T-helper 9 cell (primary cell): ENCODE measurements at regions not wholly inside any gene's neighbourhood (a gene's known extent, or its start where the extent isn't known, plus 50 kb on each side); places are given as distances from the start of the nearest gene placed in this dataset.

Experiments used
- DNase-seq: peaks from one replicate; pipeline ENCODE4 v3.0.0-alpha.2; 2020

DNA sequence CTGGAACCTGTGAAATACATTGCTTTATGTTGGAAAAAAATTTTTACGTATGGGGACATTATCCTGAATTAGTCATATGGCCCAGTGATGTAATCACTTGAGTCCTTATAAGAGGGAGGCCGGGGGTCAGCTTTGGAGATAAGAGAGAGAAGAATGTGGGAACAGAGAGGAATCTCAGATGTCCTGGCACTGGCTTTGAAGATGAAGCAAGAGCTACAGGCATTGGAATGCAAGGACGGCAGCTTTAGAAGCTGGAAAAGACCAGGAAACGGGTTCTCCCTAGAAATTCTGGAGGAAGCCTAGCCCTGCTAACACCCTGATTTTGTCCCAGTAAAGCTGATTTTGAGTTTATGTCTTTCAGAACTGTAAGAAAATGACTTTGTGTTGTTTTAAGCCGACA lies 1129.9 kb upstream of the GYPC start:
- DNase-seq: no peak

DNA sequence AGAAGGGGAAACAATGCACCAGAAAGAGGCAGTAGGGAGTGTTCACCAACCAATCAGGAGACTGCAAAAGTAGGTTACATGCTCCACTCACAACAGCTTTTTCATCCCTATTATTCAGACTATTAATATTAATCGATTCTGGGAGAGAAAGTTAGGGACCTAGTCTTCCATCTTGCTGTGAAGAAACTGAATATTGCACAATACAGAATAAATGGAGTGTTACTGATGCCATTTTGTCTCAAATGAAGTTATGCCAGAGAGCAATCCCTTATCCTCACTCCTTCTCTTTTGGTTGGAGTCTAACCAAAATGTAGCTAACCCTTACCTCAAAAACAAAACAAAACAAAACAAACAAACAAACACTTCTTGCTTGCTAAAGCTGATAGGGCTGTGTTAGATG lies 1120.9 kb upstream of the GYPC start:
- DNase-seq: no peak

DNA sequence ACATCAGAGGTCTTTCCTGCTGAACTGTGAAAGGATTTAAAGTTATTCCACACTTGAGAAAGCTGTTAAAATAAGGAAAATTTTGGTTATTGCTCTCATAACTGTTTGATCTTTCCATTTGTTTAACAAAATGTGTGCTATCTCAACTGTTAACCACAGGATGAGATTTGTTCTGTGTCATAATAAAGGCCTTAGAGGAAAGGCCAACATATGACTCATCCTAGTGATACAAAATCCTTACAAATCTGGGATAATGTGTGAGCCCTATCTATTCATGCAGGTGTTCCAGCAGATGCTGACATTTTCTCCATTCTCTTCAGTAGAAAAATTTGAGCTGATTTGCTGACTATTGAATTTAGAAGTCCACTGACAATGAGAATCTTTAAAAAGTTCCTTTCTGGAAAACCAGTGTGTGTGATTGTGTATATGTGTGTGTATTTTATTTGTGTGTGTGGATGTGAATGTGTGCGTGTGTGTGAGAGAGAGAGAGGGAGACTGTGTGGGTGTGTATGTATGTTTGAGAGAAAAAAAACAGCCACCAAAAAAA lies 1111.9 kb upstream of the GYPC start:
- DNase-seq: no peak

DNA sequence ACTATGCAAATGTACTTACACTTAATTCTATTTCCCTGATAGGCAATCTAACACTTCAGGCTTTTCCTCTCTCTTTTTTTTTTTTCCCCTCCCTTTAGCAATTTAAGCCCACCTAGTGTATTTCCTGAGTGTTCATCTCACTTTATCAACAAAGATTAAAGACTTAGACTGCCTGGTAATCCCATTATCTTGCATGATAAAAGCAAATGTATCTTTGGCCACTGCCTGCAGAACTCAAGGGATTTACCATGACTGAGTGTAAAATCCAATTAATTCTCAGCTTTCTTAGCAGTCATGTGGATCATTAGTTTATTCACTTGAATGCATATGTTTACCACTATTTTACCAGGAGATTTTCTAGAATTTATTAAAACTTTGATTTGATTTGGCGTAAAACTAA lies 1102.2 kb upstream of the GYPC start:
- no peak for DNase-seq

DNA sequence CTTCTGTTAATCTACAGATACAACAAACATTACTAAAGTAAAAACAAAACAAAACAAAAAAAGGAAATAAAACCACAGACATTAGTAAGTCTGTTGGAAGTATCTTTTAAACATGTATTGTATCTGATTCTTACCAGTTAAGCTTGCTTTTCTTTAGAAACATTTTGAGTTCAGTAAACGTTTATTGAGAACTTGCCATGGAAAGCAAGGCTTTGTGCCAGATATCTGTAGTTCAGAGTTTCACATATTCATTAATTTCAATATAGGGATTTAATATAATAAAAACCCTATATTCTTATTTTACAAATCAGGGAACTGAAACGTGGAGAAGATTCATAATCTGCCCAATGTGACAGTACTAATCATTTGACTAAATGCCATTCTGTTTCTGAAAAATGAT lies 1101.0 kb upstream of the GYPC start:
- DNase-seq: no peak

DNA sequence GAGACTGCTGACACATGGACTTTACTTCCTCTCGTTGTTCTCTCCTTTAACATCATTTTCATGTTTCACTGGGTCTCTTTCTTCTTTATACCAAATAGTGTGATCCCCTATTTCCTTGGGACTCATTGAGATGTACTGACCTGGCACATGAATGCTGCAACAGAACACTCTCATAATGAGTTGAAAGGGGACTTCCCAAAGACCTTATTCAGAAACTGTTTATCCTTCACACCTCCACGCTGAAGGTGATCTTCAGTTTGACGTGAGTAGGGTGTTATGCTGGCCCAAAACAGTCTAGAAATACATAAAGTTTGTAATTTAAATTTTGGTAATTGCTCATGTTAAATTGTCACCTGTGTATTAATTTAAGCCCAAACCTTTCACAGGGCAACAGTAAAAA lies 1096.8 kb upstream of the GYPC start:
- DNase-seq: no peak

DNA sequence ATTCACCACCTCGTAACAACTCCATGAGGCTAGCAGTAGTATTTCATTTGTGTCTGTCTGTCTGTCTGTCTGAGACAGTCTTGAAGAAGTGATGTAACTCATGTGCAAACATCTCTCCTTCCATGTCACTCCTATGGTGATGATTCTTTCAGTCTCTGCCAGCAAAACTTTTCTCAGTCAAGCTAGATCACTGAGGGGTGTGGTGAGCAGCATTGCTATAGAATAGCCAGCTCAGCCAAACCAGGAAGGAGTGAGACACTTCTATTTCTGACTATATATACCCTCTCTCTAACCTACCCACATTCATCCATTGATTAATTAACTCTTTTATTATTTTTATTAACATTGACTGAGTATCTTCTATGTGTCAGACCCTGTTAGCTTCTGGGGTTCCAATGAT lies 1095.1 kb upstream of the GYPC start:
- DNase-seq: no peak

DNA sequence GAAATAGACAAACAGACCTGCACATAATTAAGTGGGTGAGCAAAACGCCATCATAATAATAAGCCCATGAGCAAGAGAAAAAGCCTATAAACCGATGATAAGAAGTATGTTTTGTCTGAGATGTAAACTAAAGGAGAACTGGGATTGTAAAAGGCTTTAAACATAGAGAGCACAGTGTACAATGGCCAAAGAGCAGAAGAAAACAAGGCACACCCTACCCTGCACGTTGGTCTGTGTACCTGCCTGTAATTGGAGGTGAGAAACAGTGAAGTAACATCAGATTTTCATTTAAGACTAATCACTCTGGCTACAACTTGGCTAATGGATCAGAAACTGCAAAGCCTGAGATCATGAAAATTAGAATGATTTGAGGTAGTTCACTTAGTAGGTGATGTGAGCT lies 1094.7 kb upstream of the GYPC start:
- no peak for DNase-seq

DNA sequence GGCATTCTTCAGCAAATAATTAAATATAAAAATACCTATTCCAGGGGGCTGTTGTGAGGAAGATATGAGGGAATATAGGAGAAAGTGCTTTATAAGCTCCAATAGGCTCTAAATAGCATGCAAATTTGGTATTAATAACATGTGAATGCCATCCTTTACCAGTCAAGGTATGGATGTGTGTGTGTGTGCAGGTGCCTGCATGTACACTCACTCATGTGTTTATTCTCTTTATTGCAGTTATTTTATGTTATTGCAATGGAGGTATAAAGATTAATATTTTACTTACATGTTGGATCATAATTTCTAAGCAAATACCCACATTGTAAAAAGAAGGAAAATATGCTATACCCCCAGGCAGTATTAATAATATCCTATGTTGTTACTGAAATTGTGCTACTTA lies 1093.0 kb upstream of the GYPC start:
- DNase-seq: no peak

DNA sequence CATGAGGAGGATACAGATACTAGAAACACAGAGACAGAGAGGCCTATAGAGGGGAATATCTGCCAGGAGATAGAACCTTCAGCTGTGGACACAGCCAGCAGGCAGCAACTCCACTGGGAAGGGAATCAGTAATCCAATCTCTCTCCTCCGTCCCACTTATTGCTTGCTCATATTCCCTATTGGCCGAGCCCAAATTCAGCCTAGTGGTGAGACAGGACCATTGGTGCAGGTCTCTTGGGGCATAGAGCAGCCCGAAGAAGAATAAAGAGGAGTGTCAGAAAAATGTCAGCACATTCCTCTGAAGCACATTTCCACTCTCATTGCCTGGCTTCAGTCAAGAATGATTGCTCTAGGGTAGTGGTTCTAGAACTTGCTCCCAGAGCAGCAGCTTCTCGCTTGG lies 1091.5 kb upstream of the GYPC start:
- DNase-seq: no peak

DNA sequence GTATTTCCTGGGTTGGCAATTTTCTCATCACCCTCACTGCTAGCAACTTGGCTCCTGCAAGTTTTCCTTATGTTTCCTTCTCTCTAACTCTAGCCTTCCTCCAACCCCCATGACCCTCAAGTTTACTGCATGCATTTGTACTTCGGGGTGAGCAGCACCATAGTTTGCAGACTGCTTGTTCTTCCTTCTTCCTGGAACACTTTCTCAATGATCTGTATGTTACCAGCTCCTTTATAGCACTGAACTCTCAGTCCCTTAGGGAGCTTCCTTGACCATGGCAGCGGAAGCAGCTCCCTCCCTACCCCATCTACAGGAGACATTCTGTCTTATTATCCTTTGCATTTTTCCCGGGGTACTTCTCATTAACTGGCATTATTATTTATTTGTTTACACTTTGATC lies 1089.5 kb upstream of the GYPC start:
- no peak for DNase-seq

DNA sequence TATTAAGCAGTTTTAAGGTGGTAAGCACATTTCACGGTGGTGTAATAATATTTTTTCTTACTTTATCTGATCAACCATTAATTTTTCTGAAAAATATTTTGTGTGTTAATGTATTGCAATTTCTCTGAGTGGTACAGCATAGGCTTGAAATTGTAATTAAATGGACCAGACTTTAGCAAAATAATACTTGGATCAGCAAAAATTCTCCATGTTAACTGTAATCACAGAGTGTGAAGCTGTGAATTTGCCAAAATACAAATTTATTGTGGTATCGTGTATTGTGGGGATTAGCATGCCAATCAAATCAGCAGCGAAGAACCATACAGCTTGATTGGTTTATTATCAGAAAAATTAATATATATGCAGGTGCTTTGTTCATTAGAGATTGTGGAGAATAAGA lies 1088.9 kb upstream of the GYPC start:
- no peak for DNase-seq

DNA sequence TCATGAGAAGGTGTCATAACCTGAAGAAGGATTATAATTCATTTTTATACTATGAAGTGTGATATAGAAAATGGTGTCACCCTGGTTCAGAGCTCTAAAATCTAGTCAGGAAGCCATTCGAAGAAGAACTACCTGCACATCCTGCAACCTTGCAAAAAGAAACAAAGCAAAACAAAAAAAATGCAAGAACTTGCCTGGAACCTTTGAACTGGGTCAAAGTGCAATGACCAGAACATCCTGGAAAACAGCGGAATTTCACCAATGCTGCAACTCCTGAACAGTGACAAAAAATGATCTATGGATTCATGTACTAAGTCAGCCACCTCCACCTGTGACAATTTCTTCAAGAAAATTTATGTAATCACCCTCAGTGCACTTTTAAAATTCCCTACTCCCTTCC lies 1083.3 kb upstream of the GYPC start:
- no peak for DNase-seq

DNA sequence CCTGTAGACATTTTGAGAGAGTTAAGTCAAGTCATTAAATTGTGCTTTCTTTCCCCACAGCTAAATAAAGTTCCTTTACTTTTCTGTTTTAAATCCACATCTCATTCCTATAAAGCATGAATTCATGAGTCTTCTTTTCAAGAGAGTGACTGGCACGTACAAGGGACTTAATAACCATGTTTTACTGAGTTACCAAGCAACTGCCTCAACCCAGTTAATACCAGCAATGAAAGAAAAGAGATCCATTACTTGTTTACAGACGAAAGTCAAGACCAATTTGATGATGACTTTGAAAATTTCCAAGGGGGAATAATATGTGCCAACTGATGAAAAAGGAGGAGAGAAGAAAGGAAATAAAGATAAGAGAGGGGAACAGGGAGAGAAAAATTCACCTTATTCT lies 1082.5 kb upstream of the GYPC start:
- DNase-seq: no peak

DNA sequence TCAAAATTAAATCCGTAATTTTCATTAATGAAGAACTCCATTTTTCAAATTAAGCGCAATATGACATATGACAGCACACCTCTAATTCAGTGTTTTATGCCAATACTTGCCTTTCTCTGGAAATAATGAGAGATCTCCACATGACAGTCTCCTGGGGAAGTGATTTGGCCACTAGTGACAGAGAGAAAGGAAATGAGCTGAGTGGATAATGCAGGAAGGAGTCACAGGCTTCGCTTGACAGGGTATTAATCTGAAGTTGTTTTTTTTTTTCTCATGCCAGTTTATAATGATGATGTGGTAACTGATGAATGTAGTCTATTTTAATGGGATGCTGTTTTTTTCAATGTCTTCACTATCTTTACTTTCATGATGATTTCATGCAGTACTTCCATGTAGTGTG lies 1079.4 kb upstream of the GYPC start:
- DNase-seq: no peak

DNA sequence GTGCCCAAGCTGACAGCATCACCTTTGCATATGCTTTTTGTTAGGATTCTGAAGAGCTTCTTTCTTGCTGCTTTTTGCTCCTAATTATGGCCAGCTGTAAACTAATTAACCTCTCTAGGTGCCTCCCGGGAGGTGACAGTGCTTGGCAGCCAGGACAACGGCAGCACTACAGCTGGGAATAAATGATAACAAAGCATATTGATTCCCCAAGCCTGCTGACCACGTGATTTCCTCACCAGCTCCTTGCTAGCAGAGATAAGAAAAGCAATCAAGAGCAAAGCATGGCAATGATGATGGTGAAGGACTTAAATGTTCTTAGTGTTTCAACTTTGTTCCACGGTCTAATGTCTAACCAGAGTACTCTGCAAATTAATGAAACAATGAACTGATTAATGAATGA lies 1074.4 kb upstream of the GYPC start:
- no peak for DNase-seq

DNA sequence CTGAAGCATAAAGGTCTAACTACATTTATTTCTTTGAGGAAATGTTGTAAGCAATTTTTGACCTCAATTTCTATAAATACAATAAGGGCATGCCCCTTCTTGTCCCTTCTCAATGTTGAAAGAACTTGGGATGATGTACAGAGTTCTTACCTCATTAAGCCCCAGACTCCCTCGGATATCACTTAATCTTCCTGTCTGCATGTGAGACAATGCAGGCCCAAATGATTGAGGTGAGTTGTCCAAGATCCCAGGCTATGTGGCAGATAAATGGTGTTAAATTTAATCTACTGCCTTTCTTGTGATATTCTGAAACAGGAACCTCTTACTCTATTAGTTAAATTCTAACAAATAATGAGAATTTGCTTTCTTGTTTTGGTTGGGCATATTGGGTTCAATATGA lies 1073.4 kb upstream of the GYPC start:
- no peak for DNase-seq

DNA sequence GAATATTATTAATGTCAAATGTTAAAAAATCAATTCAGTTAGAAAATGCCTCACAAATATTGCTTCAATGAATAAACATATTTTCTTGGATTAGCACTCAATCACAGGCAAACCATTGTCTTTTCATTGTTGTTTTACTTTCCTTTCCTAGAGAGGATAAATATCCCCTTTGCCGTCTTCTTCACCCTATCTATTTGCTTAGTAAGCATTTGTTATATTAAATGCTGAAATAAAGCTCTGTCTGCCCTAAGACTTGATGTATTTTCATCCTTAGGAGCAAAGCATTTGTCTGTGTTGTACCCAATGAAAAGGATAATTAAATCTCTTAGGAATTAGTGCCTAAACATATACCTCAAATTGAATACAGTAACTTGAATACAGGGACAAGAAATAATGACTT lies 1071.2 kb upstream of the GYPC start:
- DNase-seq: no peak

DNA sequence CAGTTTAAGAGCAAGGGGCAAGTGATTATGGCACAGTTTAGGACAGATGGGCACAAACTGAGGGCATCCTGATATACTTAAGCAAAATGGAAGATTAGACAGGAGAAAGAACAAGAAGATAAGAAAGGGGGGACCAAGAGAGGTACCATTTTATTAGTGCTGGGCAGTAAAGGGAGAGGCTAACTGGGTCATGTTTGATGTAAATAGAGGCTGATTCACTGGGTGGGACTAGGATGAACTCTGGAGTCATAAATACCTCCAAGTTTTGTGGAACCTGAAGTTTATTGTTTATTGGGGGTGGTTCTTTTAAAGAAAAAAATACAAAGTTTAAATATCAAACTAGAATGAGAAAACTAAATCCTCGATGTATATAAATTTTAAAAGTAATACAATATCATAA lies 1067.2 kb upstream of the GYPC start:
- no peak for DNase-seq

DNA sequence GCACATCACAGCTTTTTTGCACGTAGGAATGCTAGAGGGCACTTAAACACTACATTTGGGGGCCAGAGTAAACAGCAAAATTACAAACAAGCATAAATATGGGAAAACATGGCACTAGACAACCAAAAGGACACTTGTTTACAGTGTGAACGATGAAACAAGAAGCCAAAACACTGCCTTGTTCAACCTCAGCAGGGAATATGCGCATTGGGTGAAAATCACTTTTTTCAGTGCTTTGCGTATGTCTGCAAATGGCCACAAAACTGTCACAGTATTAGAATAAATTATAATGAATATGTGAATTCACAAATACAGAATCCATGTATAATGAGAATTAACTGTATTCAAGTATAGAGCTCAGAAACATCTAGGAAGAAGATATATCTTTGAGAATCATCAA lies 1064.0 kb upstream of the GYPC start:
- DNase-seq: no peak

DNA sequence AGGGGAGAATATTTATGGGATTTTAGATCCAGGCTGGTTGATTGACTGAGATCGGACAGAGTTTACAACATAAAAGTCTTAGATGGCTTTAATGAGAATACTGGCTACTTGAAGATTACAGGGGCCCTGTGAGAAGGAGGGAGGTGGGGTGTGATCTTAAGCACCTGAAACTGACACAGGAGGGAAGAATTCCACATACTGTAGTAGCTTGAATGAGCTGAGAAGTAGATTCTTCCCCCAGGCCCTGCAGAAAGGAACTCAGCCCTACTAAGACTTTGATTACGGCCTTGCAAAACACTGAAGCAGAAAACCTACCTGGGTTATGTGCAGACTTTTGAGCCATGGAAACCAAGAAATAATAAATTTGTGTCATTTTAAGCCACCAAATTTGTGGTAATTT lies 1062.9 kb upstream of the GYPC start:
- DNase-seq: no peak

DNA sequence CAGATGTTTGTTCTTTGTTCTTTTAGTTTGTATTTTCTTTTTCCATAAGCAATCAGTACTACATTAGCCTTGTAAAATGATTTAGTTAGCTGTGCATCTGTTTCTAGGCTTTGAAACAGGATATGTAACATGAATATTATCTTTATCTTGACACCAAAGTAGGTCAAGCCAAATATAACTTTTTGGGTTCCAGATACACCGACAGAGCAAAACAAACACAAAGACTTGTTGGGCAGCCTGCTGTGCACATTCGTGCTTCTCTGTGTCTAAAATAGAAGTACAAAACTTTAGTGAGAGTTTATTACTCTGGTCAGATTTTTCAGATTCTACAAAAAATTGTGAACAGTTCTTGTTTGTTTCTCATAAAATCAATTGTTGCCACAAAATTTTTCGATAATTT lies 1059.3 kb upstream of the GYPC start:
- no peak for DNase-seq

DNA sequence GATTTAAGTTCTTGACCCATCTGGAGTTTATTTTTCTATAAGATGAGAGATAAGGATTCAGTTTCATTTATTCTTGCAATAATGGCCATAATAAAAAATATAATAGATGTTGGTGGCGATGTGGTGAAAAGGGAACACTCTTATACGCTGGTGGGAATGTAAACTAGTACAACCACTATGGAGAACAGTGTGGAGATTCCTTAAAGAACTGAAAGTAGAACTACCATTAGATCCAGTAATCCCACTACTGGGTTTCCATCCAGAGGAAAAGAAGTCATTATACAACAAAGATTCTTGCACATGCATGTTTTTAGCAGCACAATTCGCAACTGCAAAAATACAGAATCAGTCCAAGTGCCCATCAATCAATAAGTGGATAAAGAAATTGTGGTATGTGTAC lies 1040.5 kb upstream of the GYPC start:
- DNase-seq: no peak

DNA sequence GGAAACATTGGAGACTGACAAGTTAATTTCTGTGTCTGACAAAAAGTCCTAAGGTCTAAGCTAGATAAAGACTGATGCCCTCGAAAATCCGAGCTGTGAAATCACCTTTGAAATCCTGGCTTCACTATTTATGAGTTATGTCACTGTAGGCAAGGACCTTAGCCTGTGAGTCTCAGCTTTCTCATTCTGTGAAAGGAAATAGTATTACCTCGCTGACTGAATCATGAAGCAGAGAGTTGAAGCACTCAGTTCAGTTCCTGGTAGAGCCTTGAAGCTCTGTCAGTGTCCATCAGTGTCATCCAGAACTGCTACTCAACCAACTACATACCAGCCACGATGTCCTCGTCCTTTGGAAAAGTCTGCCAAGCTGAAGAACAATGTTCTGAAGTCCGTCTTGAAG lies 1025.6 kb upstream of the GYPC start:
- DNase-seq: no peak

DNA sequence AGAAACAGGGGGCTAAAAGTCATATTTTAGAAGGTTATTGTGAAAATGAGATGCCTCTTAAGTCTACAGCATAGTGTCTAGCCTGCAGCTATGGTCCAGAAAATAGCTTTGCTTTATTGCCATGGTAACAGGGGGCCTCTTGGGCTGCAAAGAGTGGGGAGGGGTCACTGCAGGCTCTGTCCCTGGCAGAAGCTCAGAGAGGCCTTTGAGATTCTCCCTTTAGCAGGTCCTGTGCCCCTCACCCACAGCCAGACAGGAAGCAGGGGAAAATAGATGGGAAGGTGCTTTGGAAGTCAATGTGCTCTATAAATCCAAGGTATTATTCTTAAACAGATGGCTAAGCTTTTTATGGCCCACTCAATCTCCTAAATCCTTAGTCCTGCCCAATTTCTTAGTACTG lies 1021.3 kb upstream of the GYPC start:
- no peak for DNase-seq

DNA sequence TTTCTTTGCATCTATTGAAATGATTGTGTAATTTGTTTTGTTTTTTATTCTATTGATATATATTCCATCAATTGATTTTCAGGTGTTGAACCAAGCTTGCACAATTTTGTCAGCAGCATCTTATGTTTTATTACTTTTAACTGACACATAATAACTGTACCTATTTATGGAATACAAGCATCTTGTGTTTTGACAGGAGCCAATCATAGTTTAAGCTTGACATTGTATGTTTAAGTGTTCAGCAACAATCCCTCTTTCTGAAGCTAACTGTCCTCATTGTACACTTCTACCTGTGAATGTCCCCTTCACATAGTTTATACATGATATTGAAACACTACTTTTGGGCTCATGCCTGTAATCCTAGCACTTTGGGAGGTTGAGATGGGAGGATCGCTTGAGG lies 1017.6 kb upstream of the GYPC start:
- DNase-seq: no peak
